ENCODE measurements at regions not wholly inside any gene's neighbourhood (a gene's known extent, or its start where the extent isn't known, plus 50 kb on each side); places are given as distances from the start of the nearest gene placed in this dataset.
"Not testable (repeated sequence)": the region's sequence is repeated elsewhere in the genome, so short reads cannot be mapped to it uniquely, and the experiment has no call there.

DNA sequence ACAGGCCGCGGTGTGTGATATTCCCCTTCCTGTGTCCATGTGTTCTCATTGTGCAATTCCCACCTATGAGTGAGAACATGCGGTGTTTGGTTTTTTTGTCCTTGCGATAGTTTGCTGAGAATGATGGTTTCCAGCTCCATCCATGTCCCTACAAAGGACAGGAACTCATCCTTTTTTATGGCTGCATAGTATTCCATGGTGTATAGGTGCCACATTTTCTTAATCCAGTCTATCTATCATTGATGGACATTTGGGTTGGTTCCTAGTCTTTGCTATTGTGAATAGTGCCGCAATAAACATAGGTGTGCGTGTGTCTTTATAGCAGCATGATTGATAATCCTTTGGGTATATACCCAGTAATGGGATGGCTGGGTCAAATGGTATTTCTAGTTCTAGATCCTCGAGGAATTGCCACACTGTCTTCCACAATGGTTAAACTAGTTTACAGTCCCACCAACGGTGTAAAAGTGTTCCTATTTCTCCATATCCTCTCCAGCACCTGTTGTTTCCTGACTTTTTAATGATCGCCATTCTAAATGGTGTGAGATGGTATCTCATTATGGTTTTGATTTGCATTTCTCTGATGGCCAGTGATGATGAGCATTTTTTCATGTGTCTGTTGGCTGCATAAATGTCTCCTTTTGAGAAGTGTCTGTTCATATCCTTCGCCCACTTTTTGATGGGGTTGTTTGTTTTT is 125.1 kb downstream of the USP22 start:
- not testable (repeated sequence) for DNase-seq

GRCh38 chr17:20920095-20920814 is 122.6 kb downstream of the USP22 start:
- no peak for DNase-seq

DNA sequence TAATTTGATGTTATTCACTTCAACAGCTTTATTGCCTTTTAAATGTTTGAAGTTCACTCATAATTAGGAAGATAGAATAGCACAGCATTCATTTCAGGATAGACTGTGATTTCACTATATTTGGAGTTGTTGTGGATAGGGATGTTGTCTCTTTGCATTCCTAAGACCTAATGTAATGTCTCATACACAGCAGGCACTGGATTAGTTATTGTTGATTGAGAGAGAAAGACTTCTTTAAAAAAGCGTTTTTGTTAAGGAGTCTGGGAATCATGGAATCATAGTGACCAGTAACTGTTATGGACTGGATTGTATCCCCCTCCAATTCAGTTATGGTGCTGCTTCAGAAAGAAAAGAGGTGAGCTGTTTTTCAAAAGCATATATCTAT is 122.0 kb downstream of the USP22 start:
- DNase-seq: no peak

DNA sequence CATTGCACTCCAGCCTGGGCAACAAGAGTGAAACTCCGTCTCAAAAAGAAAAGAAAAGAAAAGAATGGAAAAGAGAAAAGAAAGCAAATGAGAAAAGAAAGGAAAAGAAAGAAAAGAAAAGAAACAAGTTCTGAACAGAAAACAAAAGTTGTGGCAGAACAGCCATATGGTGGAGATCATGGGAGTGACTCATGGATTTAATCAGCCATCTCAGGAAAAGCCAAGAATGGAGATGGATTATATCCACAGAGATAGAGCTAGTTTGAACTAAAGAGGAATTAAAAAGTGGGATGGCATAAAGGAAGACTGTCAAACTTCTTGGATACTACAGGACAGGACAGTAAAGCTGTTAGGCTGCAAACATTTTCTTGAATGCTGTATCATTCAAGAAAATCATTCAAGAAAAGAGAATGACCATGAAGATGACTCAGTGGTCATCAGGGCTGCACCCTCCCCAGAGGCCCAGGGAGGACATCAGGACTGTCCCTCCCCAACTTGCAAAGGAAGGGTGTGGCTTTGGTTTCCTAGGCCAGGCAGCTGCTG is 120.6 kb downstream of the USP22 start:
- DNase-seq: no peak

GRCh38 chr17:20924306-20924705 is 118.5 kb downstream of the USP22 start:
- DNase-seq: no peak

GRCh38 chr17:20925091-20925490 is 117.7 kb downstream of the USP22 start:
- no peak for DNase-seq

GRCh38 chr17:20925954-20926353 is 116.9 kb downstream of the USP22 start:
- DNase-seq: no peak

- no peak for DNase-seq
These were observed 116.3 kb downstream of the USP22 start for GRCh38 chr17:20926532-20926931.

GRCh38 chr17:20927308-20927977 is 115.4 kb downstream of the USP22 start:
- no peak for DNase-seq

DNA sequence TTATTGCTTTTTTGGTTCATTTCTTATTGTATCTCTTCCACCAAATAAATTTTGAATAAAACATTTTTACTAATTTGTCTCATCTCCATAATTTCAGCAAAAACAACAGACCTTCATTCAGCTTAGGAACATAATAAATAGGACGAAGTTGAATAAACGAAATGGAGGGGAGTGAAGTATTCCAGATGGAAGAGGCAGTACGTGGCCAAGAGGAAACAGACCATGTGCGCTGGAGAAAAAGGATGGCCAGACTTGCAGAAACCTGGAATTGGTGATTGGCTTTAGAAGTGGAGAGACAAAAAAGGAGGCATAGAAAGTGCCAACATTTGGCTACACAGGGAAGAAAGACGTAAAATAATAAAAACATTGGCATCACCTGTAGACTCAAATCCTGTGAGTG is 113.5 kb downstream of the USP22 start:
- no peak for DNase-seq

GRCh38 chr17:20930081-20930760 is 112.6 kb downstream of the USP22 start:
- no peak for DNase-seq

DNA sequence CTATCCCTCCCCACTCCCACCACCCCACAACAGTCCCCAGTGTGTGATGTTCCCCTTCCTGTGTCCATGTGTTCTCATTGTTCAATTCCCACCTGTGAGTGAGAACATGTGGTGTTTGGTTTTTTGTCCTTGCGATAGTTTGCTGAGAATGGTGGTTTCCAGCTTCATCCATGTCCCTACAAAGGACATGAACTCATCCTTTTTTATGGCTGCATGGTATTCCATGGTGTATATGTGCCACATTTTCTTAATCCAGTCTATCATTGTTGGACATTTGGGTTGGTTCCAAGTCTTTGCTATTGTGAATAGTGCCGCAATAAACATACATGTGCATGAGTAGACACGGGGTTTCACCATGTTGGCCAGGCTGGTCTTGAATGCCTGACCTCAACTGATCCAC is 109.8 kb downstream of the USP22 start:
- not testable (repeated sequence) for DNase-seq

DNA sequence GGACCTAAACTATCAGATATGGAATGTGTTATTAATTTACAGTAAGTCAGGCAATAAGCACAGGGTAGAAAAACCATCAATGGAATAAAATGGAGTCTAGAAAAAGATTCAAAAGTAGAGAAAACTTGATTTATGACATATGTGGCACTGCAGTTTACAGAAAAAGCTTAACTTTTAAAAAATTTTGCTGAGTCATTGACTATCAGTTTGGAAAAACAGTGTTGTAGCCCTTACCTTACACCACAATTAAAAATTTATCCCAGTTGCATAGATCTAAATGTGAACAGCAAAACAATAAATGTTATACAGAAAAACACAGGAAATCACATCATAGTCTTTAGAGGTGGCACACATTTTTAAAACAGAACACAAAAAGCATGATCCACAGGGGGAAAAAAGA is 108.5 kb downstream of the USP22 start:
- no peak for DNase-seq

GRCh38 chr17:20935740-20936139 is 107.1 kb downstream of the USP22 start:
- no peak for DNase-seq

GRCh38 chr17:20938244-20938643 is 104.6 kb downstream of the USP22 start:
- no peak for DNase-seq

GRCh38 chr17:20938988-20939615 is 103.7 kb downstream of the USP22 start:
- no peak for DNase-seq

- DNase-seq: no peak
These were observed 100.9 kb downstream of the USP22 start for GRCh38 chr17:20941872-20942271.

GRCh38 chr17:20944014-20944865 is 98.6 kb downstream of the USP22 start:
- no peak for DNase-seq

GRCh38 chr17:20947708-20948107 is 95.1 kb downstream of the USP22 start:
- not testable (repeated sequence) for DNase-seq

DNA sequence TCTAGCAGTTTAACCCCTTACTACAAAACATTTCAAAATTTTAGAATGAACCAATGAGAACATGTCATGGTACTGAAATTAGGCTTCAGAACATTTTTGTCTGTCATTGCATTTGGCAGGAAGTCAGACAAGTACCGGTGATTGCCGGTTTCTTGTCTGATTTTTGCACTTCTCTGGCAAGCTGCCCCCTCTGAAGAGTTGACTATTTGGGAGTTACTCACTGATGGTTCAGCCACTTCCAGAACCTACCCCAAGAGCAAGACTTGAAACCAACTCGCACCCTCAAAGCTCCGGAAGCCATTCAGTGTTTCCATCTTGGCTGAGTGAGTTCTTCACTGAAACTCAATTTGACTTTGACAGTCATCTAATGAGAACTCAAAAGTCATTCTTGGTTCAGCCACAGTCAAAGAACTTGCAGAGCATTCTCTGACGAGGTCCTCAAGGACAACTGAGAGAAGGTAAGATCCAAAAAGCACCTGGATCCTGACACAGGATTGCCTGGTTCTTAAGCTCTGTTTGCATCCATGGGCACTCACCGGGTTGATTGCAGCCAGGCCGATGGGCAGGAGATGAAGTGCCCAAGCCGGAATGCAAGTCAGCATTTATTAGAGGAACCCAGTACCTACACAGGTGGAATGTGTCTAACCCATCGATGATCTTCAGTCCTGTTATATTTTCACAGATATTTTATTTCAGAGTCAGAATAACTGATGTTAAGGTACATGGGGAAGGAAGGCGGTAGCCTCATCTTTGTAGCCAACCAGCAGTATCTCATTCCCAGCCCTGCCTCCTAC is 93.6 kb downstream of the USP22 start:
- no peak for DNase-seq

Data from AML-193 (cell line).